ENCODE measurements at regions not wholly inside any gene's neighbourhood (a gene's known extent, or its start where the extent isn't known, plus 50 kb on each side); places are given as distances from the start of the nearest gene placed in this dataset.

DNA sequence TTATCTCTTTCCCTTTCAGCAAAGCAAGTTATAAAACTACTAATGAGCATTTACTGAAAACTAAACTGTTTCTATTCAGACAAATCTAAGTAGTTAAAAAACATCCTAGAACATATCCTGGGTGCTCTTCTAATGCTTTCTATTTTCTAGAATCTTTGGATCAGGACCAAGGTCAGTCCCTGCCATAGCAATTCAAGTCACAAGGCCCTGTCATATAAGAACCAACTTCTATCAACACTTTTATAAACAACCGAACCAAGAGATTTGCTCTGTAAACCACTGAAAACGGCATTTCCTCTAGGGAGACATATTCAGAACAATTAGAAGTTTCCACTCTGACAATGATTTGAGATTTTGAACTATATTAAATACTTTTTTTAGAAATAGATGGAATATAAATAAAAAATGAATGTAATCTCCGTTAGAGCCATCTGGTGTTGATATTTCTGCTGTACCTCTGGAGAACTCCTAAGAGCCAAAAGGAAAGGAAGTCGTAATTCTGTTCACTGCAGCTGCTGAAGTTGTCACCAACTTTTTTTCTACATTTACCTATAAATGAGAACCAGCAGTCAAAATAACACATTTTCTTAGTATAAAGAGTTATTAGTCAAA lies 51.4 kb upstream of the LGSN start:
- DNase-seq = no peak

- no peak for DNase-seq
Observed at GRCh38 chr6:63372951-63373533, 53.3 kb upstream of the LGSN start.

DNA sequence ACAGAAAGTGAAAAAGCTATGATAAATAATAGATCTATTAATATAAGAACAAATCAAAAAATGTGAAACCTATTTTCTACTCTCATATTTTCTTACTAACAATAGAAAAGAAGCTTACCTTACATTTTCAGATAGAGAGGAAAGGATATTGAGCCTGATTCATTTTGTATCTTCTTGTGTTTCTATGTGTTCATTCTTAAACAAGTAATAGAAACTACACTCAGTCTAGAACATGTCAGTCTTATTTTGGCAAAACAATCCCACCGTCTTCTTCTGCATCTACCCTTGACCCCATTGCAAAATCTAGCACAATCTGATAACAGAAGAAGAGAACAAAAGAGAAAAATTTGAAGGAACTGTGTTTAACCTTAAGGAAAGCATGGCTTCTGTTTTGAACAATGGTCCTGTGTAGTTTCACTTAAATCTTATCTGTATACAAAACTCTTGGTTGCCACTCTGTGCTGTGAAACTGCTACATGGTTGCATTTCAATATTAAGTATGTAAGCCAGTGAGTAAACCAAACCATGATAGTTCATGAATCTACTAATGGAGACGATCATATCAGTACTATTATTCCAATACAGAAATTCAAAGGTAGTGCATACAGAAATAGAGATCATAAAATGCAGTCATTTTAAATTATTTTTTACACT lies 69.5 kb upstream of the LGSN start:
- DNase-seq = no peak

GRCh38 chr6:63391203-63391970 lies 71.6 kb upstream of the LGSN start:
- no peak for DNase-seq

- no peak for DNase-seq
Observed at GRCh38 chr6:63392092-63392724, 72.4 kb upstream of the LGSN start.

- DNase-seq = no peak
Observed at GRCh38 chr6:63394656-63395308, 75.0 kb upstream of the LGSN start.

DNA sequence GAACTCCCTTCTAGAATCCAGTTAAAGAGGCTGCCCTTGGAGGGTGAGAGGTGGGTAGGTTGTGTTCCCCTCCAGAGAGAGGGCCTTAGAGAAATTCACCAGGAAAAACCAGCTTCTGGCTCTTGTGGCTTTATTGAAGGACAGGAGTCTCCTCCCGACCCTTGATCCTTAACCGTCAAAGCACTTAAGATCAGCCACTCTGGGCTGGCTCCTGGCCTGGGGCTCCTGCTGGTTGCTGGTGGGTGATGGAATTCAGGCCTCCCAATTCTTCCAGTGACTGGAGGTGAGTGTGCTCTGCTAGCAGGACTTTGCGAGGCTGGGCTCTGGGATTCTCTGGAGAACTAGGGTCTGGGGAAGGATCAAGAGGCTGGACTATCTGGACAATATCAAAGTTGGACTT lies 75.6 kb upstream of the LGSN start:
- no peak for DNase-seq

DNA sequence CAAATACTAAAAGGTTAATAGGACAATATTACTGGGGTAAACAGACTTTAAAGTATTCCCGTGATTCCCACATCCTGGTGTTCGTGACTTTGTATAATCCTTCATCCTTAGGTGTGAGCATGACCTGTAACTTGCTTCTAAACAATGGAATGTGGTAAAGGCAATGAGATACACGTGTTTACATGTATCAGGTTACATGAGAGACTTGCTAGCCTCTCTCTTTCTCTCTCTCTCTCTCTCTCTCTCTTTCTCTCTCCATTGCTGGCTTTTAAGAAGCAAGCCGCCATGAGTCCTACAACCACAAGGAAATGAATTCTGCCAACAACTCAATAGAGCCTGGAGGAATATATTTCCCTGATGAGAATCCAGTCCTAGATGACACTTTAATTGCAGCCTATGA lies 83.9 kb upstream of the LGSN start:
- DNase-seq = no peak

GRCh38 chr6:63410435-63411426 lies 90.9 kb upstream of the LGSN start:
- DNase-seq = no peak

DNA sequence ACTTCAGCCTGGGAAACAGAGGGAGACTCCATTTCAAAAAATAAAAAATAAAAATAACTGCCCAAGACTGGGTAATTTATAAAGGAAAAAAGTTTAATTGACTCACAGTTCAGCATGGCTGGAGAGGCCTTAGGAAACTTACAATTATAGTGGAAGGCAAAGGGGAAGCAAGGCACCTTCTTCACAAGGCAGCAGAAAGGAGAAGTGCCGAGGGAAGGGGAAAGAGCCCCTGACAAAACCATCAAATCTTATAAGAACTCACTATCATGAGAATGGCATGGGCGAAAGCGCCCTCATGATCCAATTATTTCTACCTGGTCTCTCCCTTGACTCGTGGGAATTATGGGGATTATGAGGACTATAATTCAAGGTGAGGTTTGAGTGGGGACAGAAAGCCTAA lies 95.5 kb upstream of the LGSN start:
- DNase-seq = no peak

GRCh38 chr6:63418741-63419140 lies 99.0 kb upstream of the LGSN start:
- no peak for DNase-seq

- DNase-seq = no peak
Observed at GRCh38 chr6:63424636-63425035, 104.9 kb upstream of the LGSN start.

DNA sequence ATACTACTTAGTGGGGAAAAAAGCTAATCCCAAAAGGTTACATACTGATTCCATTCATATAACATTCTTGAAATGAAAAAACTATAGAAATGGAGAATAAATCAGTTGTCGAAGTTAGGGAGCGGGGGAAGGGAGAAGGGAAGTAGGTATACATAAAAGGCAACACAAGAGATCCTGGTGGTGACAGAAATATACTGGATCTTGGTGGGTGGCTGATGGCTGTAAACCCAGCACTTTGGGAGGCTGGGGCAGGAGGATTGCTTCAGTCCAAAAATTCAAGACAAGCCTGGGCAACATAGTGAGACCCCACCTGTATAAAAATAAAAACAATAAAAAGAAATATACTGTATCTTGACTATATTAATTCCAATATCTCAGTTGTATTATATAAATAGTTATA lies 105.7 kb upstream of the LGSN start:
- no peak for DNase-seq

- no peak for DNase-seq
Observed at GRCh38 chr6:63426844-63427243, 107.1 kb upstream of the LGSN start.

- no peak for DNase-seq
Observed at GRCh38 chr6:63427951-63428350, 108.2 kb upstream of the LGSN start.

DNA sequence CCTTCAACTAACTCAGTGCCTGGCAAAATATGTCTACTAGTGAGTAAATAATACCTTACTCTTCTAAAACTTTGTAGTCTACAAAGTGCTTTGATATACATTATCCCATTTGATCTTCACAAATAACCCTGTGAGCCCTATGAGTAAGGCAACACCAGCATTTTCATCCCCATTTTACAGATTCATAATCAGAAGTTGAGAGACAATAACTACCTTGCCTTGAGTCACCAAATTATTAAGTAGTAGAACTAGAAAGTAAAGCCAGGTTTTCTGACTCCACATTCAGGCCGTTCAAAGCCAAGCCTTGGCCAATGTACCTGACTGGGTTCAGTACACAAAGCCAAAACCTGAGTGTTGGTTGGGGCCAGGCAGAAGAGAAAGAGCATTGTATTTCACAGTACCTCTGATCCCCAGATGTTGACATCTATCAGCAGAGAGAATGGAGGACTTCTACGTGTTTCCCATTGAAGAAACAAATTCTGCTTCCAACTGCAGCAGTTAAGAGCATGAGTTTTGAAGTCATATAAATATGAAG lies 111.3 kb upstream of the LGSN start:
- DNase-seq = no peak

DNA sequence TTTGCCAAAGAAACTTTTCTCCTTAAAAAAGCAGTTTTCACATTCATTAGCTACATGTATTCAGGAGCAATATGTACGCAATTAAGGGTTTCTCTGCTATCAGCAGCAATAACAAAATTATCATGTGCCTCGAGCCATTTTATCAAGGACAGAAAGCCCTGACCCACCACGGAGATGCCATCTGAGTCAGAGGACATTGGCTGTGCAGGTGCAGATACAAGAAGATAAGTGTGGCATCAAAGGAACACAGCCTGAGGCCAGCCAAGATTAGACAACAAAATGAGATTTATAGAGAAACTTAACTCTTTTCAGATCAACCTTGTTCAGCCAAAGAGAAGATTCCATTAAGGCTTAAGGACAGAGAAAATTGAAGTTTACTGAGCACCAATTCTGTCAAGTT lies 115.2 kb upstream of the LGSN start:
- DNase-seq = no peak

DNA sequence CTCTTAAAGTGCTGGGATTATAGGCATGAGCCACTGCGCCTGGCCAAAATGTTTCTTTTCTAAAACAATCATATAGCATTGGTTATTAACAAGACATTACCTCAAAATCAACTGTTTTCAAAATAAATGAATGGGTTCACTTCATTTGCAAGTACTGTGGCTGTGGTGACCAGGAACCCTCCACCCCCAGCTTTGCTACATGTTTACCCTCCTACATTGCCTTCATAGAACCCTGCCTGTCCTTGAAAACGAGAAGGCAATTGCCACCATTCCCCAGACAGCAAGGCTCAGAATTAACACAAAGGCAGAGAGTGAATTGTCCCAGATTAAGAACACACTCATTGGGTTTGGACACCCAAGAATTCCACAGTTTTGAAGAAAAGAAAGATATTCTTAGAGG lies 116.6 kb upstream of the LGSN start:
- DNase-seq = no peak

DNA sequence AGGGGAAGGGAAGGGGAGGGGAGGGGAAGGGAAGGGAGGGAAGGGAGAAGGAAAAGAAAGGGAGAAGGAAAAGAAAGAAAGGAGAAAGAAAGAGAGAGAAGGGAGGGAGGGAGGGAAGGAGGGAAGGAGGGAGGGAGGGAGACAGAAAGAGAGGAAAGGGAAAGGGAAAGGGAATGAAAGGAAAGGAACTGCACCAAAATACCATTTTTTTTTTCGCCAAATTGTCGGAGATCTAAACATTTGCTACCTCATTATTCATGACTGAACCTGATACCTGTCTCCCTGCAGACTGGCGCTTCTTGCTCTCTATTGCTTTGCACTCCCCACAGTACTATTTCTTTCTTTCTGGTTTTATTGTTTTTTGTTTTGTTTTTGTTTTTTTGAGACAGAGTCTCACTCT lies 117.3 kb upstream of the LGSN start:
- no peak for DNase-seq

DNA sequence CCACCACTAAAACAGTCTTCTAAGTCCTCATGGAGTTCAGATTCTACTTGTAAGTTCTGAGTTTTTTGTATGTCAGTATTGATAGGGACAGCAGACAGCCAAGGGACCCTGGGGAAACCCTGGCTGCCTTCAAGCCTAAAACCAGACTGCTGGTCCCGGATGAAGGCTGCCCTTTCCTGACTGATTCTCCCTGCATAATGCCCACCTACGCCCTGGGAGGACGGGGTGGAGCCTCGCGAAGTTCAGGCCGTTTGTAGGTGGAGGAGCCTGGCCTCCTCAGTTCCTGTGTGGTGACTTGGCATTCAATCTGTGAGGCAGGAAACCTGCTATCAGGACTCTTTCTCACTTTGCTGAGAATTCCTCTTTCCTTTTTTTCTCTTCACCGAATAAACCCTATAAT lies 120.3 kb upstream of the LGSN start:
- DNase-seq = no peak

DNA sequence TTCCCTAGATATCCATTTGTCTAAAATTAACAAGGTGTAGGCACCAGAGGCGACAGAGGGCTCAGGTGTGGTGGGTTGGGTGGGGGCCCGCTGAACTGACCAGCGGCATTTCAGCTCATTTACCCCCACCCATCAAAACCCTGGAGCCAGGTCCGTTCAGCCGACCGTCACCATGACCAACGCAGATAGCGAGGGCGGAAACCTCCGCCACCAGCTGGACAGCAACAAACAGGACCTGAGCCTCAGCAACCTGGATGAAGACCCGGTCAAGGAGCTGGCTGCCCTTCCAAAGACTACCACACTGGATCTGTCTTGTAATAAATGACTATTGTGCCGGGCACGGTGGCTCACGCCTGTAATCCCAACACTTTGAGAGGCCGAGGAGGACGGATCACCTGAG lies 120.8 kb upstream of the LGSN start:
- DNase-seq = no peak

Data from NCI-H526 (cell line).